ENCODE measurements at regions not wholly inside any gene's neighbourhood (a gene's known extent, or its start where the extent isn't known, plus 50 kb on each side); places are given as distances from the start of the nearest gene placed in this dataset.

- no peak overlapping the region for H3K4me3 Mint-ChIP-seq (ENCODE audit: unreplicated experiment)
- DNase-seq, result no peak
- CTCF ChIA-PET, result no interaction called here
- Histone ChIP-seq H3K27me3 (replicated peaks; ENCODE audit: control insufficient read depth, insufficient read depth, low read length) (no peaks in the 10 kb centered on the region), H3K9me3 (no peaks in the 10 kb centered on the region), H3K4me3 (ENCODE audit: low read depth, low read length) (no peak overlapping the region), H3K4me1 (no peaks in the 10 kb centered on the region), H3K36me3 (ENCODE audit: control insufficient read depth, insufficient read depth, low read length) (no peaks in the 10 kb centered on the region)
- H3K27me3 Mint-ChIP-seq (ENCODE audit: insufficient read depth, unreplicated experiment), result no peaks in the 10 kb centered on the region
- no TSS peak for BruUV-seq (replicated peaks)
- TF ChIP-seq CTCF (IDR thresholded peaks at IDR 0.05; ENCODE audit: insufficient read depth in 1 of 2, low read depth in 1 of 2, low read length in 1 of 2, severe bottlenecking in 1 of 2, unreplicated experiment in 1 of 2), result no peak
- no peaks in the 10 kb centered on the region for H3K36me3 Mint-ChIP-seq (ENCODE audit: insufficient read depth, unreplicated experiment)
- POLR2A ChIA-PET, result no interaction called here
- no peaks in the 10 kb centered on the region for H3K4me1 Mint-ChIP-seq (ENCODE audit: low read depth, unreplicated experiment)
- intact Hi-C loops (cut with micrococcal nuclease; ENCODE audit: unreplicated experiment), result no loop called here
- no peaks in the 10 kb centered on the region for H3K9me3 Mint-ChIP-seq (ENCODE audit: unreplicated experiment)
- no peak overlapping the region for H3K27ac Mint-ChIP-seq (ENCODE audit: unreplicated experiment)
Measured at GRCh38 chr12:58583940-58584339, 336.4 kb downstream of the LRIG3 start.

DNA sequence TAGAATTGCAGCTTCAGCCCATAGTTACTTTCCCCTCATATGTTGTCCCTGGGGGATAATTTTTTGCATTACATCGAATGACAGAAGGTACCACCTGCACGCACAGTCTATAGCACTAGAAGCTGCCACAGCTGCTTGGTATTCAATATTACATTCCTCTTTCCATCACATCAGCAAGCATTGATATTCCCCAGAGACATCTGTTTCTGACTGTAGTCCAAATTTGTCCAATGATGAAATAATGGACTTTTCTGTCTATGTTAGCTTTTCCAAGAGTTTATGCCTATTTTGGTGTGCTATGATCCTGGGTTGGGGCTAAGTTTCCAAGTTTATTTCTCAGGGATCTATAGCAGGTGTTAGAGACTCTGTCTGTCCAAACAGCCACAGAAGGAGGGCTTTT is 335.4 kb downstream of the LRIG3 start:
- CTCF ChIA-PET, result no interaction called here
- H3K4me3 Mint-ChIP-seq (ENCODE audit: unreplicated experiment), result no peak overlapping the region

DNA sequence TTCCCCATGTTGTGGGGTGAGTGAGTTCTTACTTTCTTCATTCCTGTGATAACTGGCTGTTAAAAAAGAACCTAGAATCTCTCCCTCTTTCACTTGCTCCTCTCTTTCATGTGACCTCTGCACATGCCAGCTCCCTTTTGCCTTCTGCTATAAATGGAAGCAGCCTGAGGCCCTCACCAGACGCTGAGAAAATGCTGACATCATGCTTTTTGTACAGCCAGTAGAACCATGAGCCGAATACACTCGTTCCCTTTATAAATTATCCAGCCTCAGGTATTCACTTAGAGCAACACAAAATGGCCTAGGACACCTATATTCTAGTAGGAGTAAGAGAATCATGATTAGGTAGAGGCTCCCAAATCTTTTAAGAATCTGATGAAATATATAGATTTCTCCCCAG is 333.5 kb downstream of the LRIG3 start:
- no peak for DNase-seq
- CTCF ChIA-PET, result no interaction called here

More for the DNA sequence above, 335.4 kb downstream of the LRIG3 start:
- intact Hi-C loops (cut with micrococcal nuclease; ENCODE audit: unreplicated experiment), result no loop called here
- no peak for TF ChIP-seq CTCF (IDR thresholded peaks at IDR 0.05; ENCODE audit: insufficient read depth in 1 of 2, low read depth in 1 of 2, low read length in 1 of 2, severe bottlenecking in 1 of 2, unreplicated experiment in 1 of 2)
- Histone ChIP-seq H3K36me3 (ENCODE audit: control insufficient read depth, insufficient read depth, low read length) (no peaks in the 10 kb centered on the region), H3K4me3 (ENCODE audit: low read depth, low read length) (no peak overlapping the region), H3K27me3 (replicated peaks; ENCODE audit: control insufficient read depth, insufficient read depth, low read length) (no peaks in the 10 kb centered on the region), H3K4me1 (no peaks in the 10 kb centered on the region), H3K9me3 (no peaks in the 10 kb centered on the region)
- H3K4me1 Mint-ChIP-seq (ENCODE audit: low read depth, unreplicated experiment), result no peaks in the 10 kb centered on the region
- H3K36me3 Mint-ChIP-seq (ENCODE audit: insufficient read depth, unreplicated experiment), result no peaks in the 10 kb centered on the region
- BruUV-seq (replicated peaks), result no TSS peak
- no peak overlapping the region for H3K27ac Mint-ChIP-seq (ENCODE audit: unreplicated experiment)
- DNase-seq, result no peak
- no peaks in the 10 kb centered on the region for H3K27me3 Mint-ChIP-seq (ENCODE audit: insufficient read depth, unreplicated experiment)
- POLR2A ChIA-PET, result no interaction called here
- H3K9me3 Mint-ChIP-seq (ENCODE audit: unreplicated experiment), result no peaks in the 10 kb centered on the region

More for the DNA sequence above, 333.5 kb downstream of the LRIG3 start:
- intact Hi-C loops (cut with micrococcal nuclease; ENCODE audit: unreplicated experiment), result no loop called here
- BruUV-seq (replicated peaks), result no TSS peak
- Histone ChIP-seq H3K27me3 (replicated peaks; ENCODE audit: control insufficient read depth, insufficient read depth, low read length) (no peaks in the 10 kb centered on the region), H3K9me3 (no peaks in the 10 kb centered on the region; the same call in 1 of the 2 replicates), H3K4me3 (ENCODE audit: low read depth, low read length) (no peak overlapping the region), H3K4me1 (no peaks in the 10 kb centered on the region), H3K36me3 (ENCODE audit: control insufficient read depth, insufficient read depth, low read length) (no peaks in the 10 kb centered on the region)
- POLR2A ChIA-PET, result no interaction called here
- H3K9me3 Mint-ChIP-seq (ENCODE audit: unreplicated experiment), result no peaks in the 10 kb centered on the region
- no peak overlapping the region for H3K4me3 Mint-ChIP-seq (ENCODE audit: unreplicated experiment)
- H3K36me3 Mint-ChIP-seq (ENCODE audit: insufficient read depth, unreplicated experiment), result no peaks in the 10 kb centered on the region
- no peak for TF ChIP-seq CTCF (IDR thresholded peaks at IDR 0.05; ENCODE audit: insufficient read depth in 1 of 2, low read depth in 1 of 2, low read length in 1 of 2, severe bottlenecking in 1 of 2, unreplicated experiment in 1 of 2)
- H3K27me3 Mint-ChIP-seq (ENCODE audit: insufficient read depth, unreplicated experiment), result no peaks in the 10 kb centered on the region
- no peak overlapping the region for H3K27ac Mint-ChIP-seq (ENCODE audit: unreplicated experiment)
- no peaks in the 10 kb centered on the region for H3K4me1 Mint-ChIP-seq (ENCODE audit: low read depth, unreplicated experiment)
